Superior temporal gyrus (tissue), 1 donor: ENCODE measurements at regions not wholly inside any gene's neighbourhood (a gene's known extent, or its start where the extent isn't known, plus 50 kb on each side); places are given as distances from the start of the nearest gene placed in this dataset.
"Not testable (repeated sequence)": the region's sequence is repeated elsewhere in the genome, so short reads cannot be mapped to it uniquely, and the experiment has no call there.

Experiments used
- DNase-seq: peaks from one replicate; pipeline ENCODE4 v3.0.0-alpha.2; 2016; ENCODE audit errors: extremely low spot score

GRCh38 chr5:105602406-105602805, 2039.8 kb upstream of the NUDT12 start:
- DNase-seq: not testable (repeated sequence)

GRCh38 chr5:105593011-105593760, 2030.6 kb upstream of the NUDT12 start:
- no peak for DNase-seq

GRCh38 chr5:105587963-105588662, 2025.5 kb upstream of the NUDT12 start:
- DNase-seq: no peak

GRCh38 chr5:105581988-105582690, 2019.5 kb upstream of the NUDT12 start:
- no peak for DNase-seq

- no peak for DNase-seq
Observed at GRCh38 chr5:105573575-105573974, 2011.0 kb upstream of the NUDT12 start.

GRCh38 chr5:105565531-105565930, 2002.9 kb upstream of the NUDT12 start:
- no peak for DNase-seq

- no peak for DNase-seq
Observed at GRCh38 chr5:105563842-105564241, 2001.3 kb upstream of the NUDT12 start.

GRCh38 chr5:105554568-105555169, 1992.1 kb upstream of the NUDT12 start:
- no peak for DNase-seq

GRCh38 chr5:105544300-105544699, 1981.7 kb upstream of the NUDT12 start:
- DNase-seq: no peak

GRCh38 chr5:105536675-105537074, 1974.1 kb upstream of the NUDT12 start:
- DNase-seq: no peak

GRCh38 chr5:105530716-105531261, 1968.2 kb upstream of the NUDT12 start:
- no peak for DNase-seq

GRCh38 chr5:105529851-105530250, 1967.3 kb upstream of the NUDT12 start:
- no peak for DNase-seq

GRCh38 chr5:105508519-105508918, 1945.9 kb upstream of the NUDT12 start:
- DNase-seq: no peak

GRCh38 chr5:105506692-105507277, 1944.2 kb upstream of the NUDT12 start:
- no peak for DNase-seq

- DNase-seq: no peak
Observed at GRCh38 chr5:105503950-105504349, 1941.4 kb upstream of the NUDT12 start.

GRCh38 chr5:105501315-105501714, 1938.7 kb upstream of the NUDT12 start:
- no peak for DNase-seq

- no peak for DNase-seq
Observed at GRCh38 chr5:105475401-105475800, 1912.8 kb upstream of the NUDT12 start.

- no peak for DNase-seq
Observed at GRCh38 chr5:105462377-105462776, 1899.8 kb upstream of the NUDT12 start.

GRCh38 chr5:105460721-105461120, 1898.1 kb upstream of the NUDT12 start:
- no peak for DNase-seq

GRCh38 chr5:105453216-105453807, 1890.7 kb upstream of the NUDT12 start:
- DNase-seq: no peak

- no peak for DNase-seq
Observed at GRCh38 chr5:105448271-105448670, 1885.7 kb upstream of the NUDT12 start.
